GM23338 (cell line): ENCODE measurements at regions not wholly inside any gene's neighbourhood (a gene's known extent, or its start where the extent isn't known, plus 50 kb on each side); places are given as distances from the start of the nearest gene placed in this dataset.

Experiments used
- ATAC-seq: fragments of 200-7000 bp; cut with Tn5 transposase; 3 replicates; pipeline ENCODE4 v1.9.1; 2020
- DNase-seq: peaks from one replicate; pipeline ENCODE4 v3.0.0-alpha.2; 2015; ENCODE audit warnings: low spot score
- H2AFZ ChIP-seq: fragments of 200-600 bp; sonication (generic); 2 replicates; pipeline ENCODE4 v1.8.0; 2016; ENCODE audit warnings: antibody characterized with exemption, mild to moderate bottlenecking, moderate library complexity
- H3F3A ChIP-seq: fragments of 200-600 bp; sonication (generic); replicated peaks from 2 replicates; pipeline ENCODE4 v1.8.0; 2017; ENCODE audit warnings: antibody characterized with exemption, mixed run types, low read depth
- H3K27ac ChIP-seq: fragments of 200-600 bp; sonication (generic); 2 replicates; pipeline ENCODE4 v1.6.1; 2016; ENCODE audit warnings: low read depth
- H3K27me3 ChIP-seq: fragments of 200-600 bp; sonication (generic); 2 replicates; pipeline ENCODE4 v1.8.0; 2016; ENCODE audit warnings: mild to moderate bottlenecking, mixed run types, moderate library complexity; ENCODE audit not compliant: insufficient read depth
- H3K36me3 ChIP-seq: fragments of 200-600 bp; sonication (generic); 2 replicates; pipeline ENCODE4 v1.8.0; 2016; ENCODE audit warnings: mild to moderate bottlenecking; ENCODE audit not compliant: insufficient read depth
- H3K4me1 ChIP-seq: fragments of 200-600 bp; sonication (generic); 2 replicates; pipeline ENCODE4 v1.8.0; 2016; ENCODE audit warnings: mild to moderate bottlenecking, moderate library complexity; ENCODE audit not compliant: insufficient read depth
- H3K4me2 ChIP-seq: fragments of 200-600 bp; sonication (generic); 2 replicates; pipeline ENCODE4 v1.7.1; 2017; ENCODE audit warnings: mixed run types
- H3K4me3 ChIP-seq: fragments of 200-600 bp; sonication (generic); 2 replicates; pipeline ENCODE4 v1.6.1; 2016; ENCODE audit warnings: mixed run types
- H3K79me2 ChIP-seq: fragments of 200-600 bp; sonication (generic); replicated peaks from 2 replicates; pipeline ENCODE4 v1.8.0; 2017; ENCODE audit warnings: mild to moderate bottlenecking; ENCODE audit not compliant: insufficient read depth
- H3K9me2 ChIP-seq: fragments of 200-600 bp; sonication (generic); 2 replicates; pipeline ENCODE4 v1.8.0; 2017; ENCODE audit not compliant: insufficient read depth
- H4K20me1 ChIP-seq: fragments of 200-600 bp; sonication (generic); replicated peaks from 2 replicates; pipeline ENCODE4 v1.8.0; 2017; ENCODE audit warnings: mild to moderate bottlenecking; ENCODE audit not compliant: insufficient read depth
- H3K27ac Mint-ChIP-seq: 2 replicates; pipeline ENCODE4 v1.8.0; 2020; ENCODE audit warnings: inconsistent platforms, mild to moderate bottlenecking, moderate library complexity, mixed read lengths
- H3K27me3 Mint-ChIP-seq: 3 replicates; pipeline ENCODE4 v1.8.0; 2022; ENCODE audit warnings: low read depth, mild to moderate bottlenecking, moderate library complexity, mixed read lengths, inconsistent platforms; ENCODE audit not compliant: insufficient read depth, poor library complexity
- H3K36me3 Mint-ChIP-seq: 3 replicates; pipeline ENCODE4 v1.8.0; 2021; ENCODE audit warnings: low read depth, mild to moderate bottlenecking, inconsistent platforms, moderate library complexity, mixed read lengths
- H3K4me1 Mint-ChIP-seq: 3 replicates; pipeline ENCODE4 v1.8.0; 2020; ENCODE audit warnings: mild to moderate bottlenecking, inconsistent platforms, mixed read lengths
- H3K4me3 Mint-ChIP-seq: 3 replicates; pipeline ENCODE4 v1.8.0; 2021; ENCODE audit warnings: moderate library complexity, mild to moderate bottlenecking, inconsistent platforms, mixed read lengths
- H3K9me3 Mint-ChIP-seq: 3 replicates; pipeline ENCODE4 v1.8.0; 2020; ENCODE audit warnings: moderate library complexity, mild to moderate bottlenecking, inconsistent platforms, mixed read lengths
- CREB1 ChIP-seq: fragments of 250-450 bp; sonication (Bioruptor Pico); IDR thresholded peaks from 2 replicates; pipeline ENCODE4 v1.5.0; 2020; ENCODE audit warnings: low read depth, mild to moderate bottlenecking, moderate library complexity
- EZH2 ChIP-seq: fragments of 200-600 bp; sonication (generic); IDR thresholded peaks from one replicate; pipeline ENCODE4 v1.8.0; 2017; ENCODE audit warnings: antibody characterized with exemption, mild to moderate bottlenecking, low read depth; ENCODE audit not compliant: unreplicated experiment
- EZH2phosphoT487 ChIP-seq: fragments of 200-600 bp; sonication (generic); IDR thresholded peaks from one replicate; pipeline ENCODE4 v1.8.1; 2018; ENCODE audit warnings: antibody characterized with exemption; ENCODE audit not compliant: unreplicated experiment
- NANOG ChIP-seq: IDR thresholded peaks from 2 replicates; pipeline ENCODE4 v1.6.1; 2016; ENCODE audit warnings: antibody characterized with exemption, borderline replicate concordance
- POLR2AphosphoS5 ChIP-seq: IDR thresholded peaks from 2 replicates; pipeline ENCODE4 v1.6.1; 2016; ENCODE audit warnings: antibody characterized with exemption, low read depth
- STAT1 ChIP-seq: IDR thresholded peaks from one replicate; pipeline ENCODE4 v1.6.1; 2016; ENCODE audit warnings: antibody characterized with exemption; ENCODE audit not compliant: unreplicated experiment
- ZNF114 ChIP-seq: fragments of 250-450 bp; sonication (Bioruptor Pico); IDR thresholded peaks from 2 replicates; pipeline ENCODE4 v1.5.0; 2020; ENCODE audit warnings: mild to moderate bottlenecking, moderate library complexity
- ZNF331 ChIP-seq: fragments of 250-450 bp; sonication (Bioruptor Pico); IDR thresholded peaks from 2 replicates; pipeline ENCODE4 v1.5.0; 2020; ENCODE audit warnings: low read depth, mild to moderate bottlenecking, moderate library complexity
- TF ChIP-seq, protein P1 (sequence below), 2 experiments: fragments of 200-600 bp in 1 of 2; sonication (generic) in 1 of 2; conservative IDR thresholded peaks; 2 replicates each; pipeline versions ENCODE4 v1.5.1 to v1.6.1; 2016 to 2017; ENCODE audit warnings: antibody characterized with exemption in 2 of 2, low read depth in 2 of 2, mild to moderate bottlenecking in 2 of 2, moderate library complexity in 1 of 2
- TF ChIP-seq, protein P2 (sequence below): IDR thresholded peaks from 2 replicates; pipeline ENCODE4 v1.6.1; 2016; ENCODE audit warnings: antibody characterized with exemption
- TF ChIP-seq, protein P3 (sequence below): IDR thresholded peaks from one replicate; pipeline ENCODE4 v1.6.1; 2018; ENCODE audit warnings: antibody characterized with exemption; ENCODE audit not compliant: unreplicated experiment

DNA sequence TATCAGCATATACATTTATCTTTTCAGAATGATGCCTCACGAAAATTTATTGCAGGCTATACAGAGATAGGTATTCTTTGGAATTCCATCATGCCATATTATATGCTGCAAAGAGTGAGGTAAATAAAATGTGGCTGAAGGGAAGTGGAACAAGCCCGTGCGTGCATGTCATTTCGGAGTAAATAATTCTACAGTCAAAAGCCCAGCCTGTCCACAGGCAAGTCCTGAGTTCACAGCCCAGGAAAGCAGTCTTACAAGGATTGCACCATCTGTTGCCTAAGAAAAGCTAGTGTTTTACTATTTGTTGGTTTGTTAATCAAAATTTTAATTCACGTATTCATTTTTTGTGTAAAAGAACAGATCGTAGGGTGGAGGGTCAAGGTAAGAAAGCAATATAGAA lies 292.4 kb upstream of the AKR1E2 start:
- Histone ChIP-seq H3K9me2 (0 out of 2 replicates have a peak, but pooled peaks cover 3% of the 10 kb centered on the region), H3K36me3 (no peaks in the 10 kb centered on the region), H2AFZ (no peak overlapping the region), H3K27ac (no peak overlapping the region), H3K4me1 (no peaks in the 10 kb centered on the region), H4K20me1 (no peaks in the 10 kb centered on the region), H3K27me3 (no peaks in the 10 kb centered on the region), H3K79me2 (no peaks in the 10 kb centered on the region), H3K4me2 (no peak overlapping the region), H3K4me3 (no peak overlapping the region), H3F3A (no peaks in the 10 kb centered on the region)
- H3K4me3 Mint-ChIP-seq: no peak overlapping the region
- H3K27ac Mint-ChIP-seq: no peak overlapping the region
- H3K9me3 Mint-ChIP-seq: peaks cover 2% of the 10 kb centered on the region; the same call in 2 of the 3 replicates
- TF ChIP-seq, protein P1, sequence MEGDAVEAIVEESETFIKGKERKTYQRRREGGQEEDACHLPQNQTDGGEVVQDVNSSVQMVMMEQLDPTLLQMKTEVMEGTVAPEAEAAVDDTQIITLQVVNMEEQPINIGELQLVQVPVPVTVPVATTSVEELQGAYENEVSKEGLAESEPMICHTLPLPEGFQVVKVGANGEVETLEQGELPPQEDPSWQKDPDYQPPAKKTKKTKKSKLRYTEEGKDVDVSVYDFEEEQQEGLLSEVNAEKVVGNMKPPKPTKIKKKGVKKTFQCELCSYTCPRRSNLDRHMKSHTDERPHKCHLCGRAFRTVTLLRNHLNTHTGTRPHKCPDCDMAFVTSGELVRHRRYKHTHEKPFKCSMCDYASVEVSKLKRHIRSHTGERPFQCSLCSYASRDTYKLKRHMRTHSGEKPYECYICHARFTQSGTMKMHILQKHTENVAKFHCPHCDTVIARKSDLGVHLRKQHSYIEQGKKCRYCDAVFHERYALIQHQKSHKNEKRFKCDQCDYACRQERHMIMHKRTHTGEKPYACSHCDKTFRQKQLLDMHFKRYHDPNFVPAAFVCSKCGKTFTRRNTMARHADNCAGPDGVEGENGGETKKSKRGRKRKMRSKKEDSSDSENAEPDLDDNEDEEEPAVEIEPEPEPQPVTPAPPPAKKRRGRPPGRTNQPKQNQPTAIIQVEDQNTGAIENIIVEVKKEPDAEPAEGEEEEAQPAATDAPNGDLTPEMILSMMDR (conservative IDR thresholded peaks at IDR 0.05; ENCODE audit: low read depth in 2 of 2): no peak
- TF ChIP-seq POLR2AphosphoS5: no peak
- TF ChIP-seq, protein P2, sequence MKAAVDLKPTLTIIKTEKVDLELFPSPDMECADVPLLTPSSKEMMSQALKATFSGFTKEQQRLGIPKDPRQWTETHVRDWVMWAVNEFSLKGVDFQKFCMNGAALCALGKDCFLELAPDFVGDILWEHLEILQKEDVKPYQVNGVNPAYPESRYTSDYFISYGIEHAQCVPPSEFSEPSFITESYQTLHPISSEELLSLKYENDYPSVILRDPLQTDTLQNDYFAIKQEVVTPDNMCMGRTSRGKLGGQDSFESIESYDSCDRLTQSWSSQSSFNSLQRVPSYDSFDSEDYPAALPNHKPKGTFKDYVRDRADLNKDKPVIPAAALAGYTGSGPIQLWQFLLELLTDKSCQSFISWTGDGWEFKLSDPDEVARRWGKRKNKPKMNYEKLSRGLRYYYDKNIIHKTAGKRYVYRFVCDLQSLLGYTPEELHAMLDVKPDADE: no peak
- TF ChIP-seq EZH2: no peak
- no peak for TF ChIP-seq CREB1 (CRISPR knock-in tag)
- no peak for TF ChIP-seq ZNF331 (CRISPR knock-in tag)
- TF ChIP-seq NANOG: no peak
- DNase-seq (no peak), ATAC-seq (no peak)
- no peaks in the 10 kb centered on the region for H3K4me1 Mint-ChIP-seq
- no peaks in the 10 kb centered on the region for H3K27me3 Mint-ChIP-seq
- no peaks in the 10 kb centered on the region for H3K36me3 Mint-ChIP-seq

DNA sequence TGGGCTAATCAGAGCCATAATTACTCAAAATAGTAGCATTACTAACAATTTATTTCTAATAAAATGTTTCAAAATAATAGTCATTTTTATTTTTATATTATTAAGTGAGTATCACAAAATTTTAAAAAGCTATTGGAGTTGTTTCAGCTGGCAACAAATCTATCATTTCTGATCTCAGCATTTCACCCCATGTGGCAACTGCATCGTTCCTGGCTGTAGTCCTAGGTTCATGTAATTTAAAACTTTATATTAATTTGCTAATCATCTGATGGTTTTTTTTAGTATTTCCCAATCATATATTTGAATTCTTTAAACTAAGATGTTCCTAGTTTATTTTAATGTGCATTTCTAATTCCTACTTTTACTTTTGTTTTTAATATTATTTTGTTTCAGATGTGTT lies 293.0 kb upstream of the AKR1E2 start:
- H2AFZ ChIP-seq: no peak overlapping the region

More for the DNA sequence above, 293.0 kb upstream of the AKR1E2 start:
- DNase-seq (no peak), ATAC-seq (no peak)
- Histone ChIP-seq H3K4me1 (no peaks in the 10 kb centered on the region), H3K79me2 (no peaks in the 10 kb centered on the region), H3K4me3 (no peak overlapping the region), H3K27me3 (no peaks in the 10 kb centered on the region), H3K36me3 (no peaks in the 10 kb centered on the region), H4K20me1 (no peaks in the 10 kb centered on the region), H3K9me2 (0 out of 2 replicates have a peak, but pooled peaks cover 3% of the 10 kb centered on the region), H3K27ac (no peak overlapping the region), H3F3A (no peaks in the 10 kb centered on the region), H3K4me2 (no peak overlapping the region)
- no peak for TF ChIP-seq ZNF114 (CRISPR knock-in tag)
- TF ChIP-seq, protein P3, sequence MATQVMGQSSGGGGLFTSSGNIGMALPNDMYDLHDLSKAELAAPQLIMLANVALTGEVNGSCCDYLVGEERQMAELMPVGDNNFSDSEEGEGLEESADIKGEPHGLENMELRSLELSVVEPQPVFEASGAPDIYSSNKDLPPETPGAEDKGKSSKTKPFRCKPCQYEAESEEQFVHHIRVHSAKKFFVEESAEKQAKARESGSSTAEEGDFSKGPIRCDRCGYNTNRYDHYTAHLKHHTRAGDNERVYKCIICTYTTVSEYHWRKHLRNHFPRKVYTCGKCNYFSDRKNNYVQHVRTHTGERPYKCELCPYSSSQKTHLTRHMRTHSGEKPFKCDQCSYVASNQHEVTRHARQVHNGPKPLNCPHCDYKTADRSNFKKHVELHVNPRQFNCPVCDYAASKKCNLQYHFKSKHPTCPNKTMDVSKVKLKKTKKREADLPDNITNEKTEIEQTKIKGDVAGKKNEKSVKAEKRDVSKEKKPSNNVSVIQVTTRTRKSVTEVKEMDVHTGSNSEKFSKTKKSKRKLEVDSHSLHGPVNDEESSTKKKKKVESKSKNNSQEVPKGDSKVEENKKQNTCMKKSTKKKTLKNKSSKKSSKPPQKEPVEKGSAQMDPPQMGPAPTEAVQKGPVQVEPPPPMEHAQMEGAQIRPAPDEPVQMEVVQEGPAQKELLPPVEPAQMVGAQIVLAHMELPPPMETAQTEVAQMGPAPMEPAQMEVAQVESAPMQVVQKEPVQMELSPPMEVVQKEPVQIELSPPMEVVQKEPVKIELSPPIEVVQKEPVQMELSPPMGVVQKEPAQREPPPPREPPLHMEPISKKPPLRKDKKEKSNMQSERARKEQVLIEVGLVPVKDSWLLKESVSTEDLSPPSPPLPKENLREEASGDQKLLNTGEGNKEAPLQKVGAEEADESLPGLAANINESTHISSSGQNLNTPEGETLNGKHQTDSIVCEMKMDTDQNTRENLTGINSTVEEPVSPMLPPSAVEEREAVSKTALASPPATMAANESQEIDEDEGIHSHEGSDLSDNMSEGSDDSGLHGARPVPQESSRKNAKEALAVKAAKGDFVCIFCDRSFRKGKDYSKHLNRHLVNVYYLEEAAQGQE: no peak
- TF ChIP-seq STAT1: no peak
- TF ChIP-seq CREB1 (CRISPR knock-in tag): no peak
- no peak for TF ChIP-seq EZH2phosphoT487
- H3K27ac Mint-ChIP-seq: no peak overlapping the region
- H3K27me3 Mint-ChIP-seq: no peaks in the 10 kb centered on the region
- peaks cover 2% of the 10 kb centered on the region; the same call in 2 of the 3 replicates for H3K9me3 Mint-ChIP-seq
- no peaks in the 10 kb centered on the region for H3K4me1 Mint-ChIP-seq
- H3K4me3 Mint-ChIP-seq: no peak overlapping the region
- H3K36me3 Mint-ChIP-seq: no peaks in the 10 kb centered on the region
